ENCODE measurements at regions not wholly inside any gene's neighbourhood (a gene's known extent, or its start where the extent isn't known, plus 50 kb on each side); places are given as distances from the start of the nearest gene placed in this dataset.

- no peak for DNase-seq (ENCODE audit: low read depth)
- TF ChIP-seq CTCF (IDR thresholded peaks at IDR 0.05; ENCODE audit: insufficient read depth, low read depth, low read length, missing control alignments), result no peak
- no peak overlapping the region for H3K4me3 ChIP-seq (ENCODE audit: low read length)
Observed at GRCh38 chr10:124180044-124180745, 86.8 kb upstream of the CHST15 start.

GRCh38 chr10:124179308-124180043 is 86.1 kb upstream of the CHST15 start:
- DNase-seq (ENCODE audit: low read depth), result no peak
- H3K4me3 ChIP-seq (ENCODE audit: low read length), result no peak overlapping the region
- no peak for TF ChIP-seq CTCF (IDR thresholded peaks at IDR 0.05; ENCODE audit: insufficient read depth, low read depth, low read length, missing control alignments)

GRCh38 chr10:124177180-124177518 is 83.8 kb upstream of the CHST15 start:
- no peak for DNase-seq (ENCODE audit: low read depth)
- no peak for TF ChIP-seq CTCF (IDR thresholded peaks at IDR 0.05; ENCODE audit: insufficient read depth, low read depth, low read length, missing control alignments)
- H3K4me3 ChIP-seq (ENCODE audit: low read length), result no peak overlapping the region

- H3K4me3 ChIP-seq (ENCODE audit: low read length), result no peak overlapping the region
- DNase-seq (ENCODE audit: low read depth), result no peak
- TF ChIP-seq CTCF (IDR thresholded peaks at IDR 0.05; ENCODE audit: insufficient read depth, low read depth, low read length, missing control alignments), result no peak
Observed at GRCh38 chr10:124176349-124177179, 83.2 kb upstream of the CHST15 start.

- no peak for DNase-seq (ENCODE audit: low read depth)
- H3K4me3 ChIP-seq (ENCODE audit: low read length), result no peak overlapping the region
Observed at GRCh38 chr10:124175701-124176348, 82.4 kb upstream of the CHST15 start.

More at GRCh38 chr10:124175701-124176348, 82.4 kb upstream of the CHST15 start:
- no peak for TF ChIP-seq CTCF (IDR thresholded peaks at IDR 0.05; ENCODE audit: insufficient read depth, low read depth, low read length, missing control alignments)
